Fibroblast of mammary gland (primary cell): ENCODE measurements at regions not wholly inside any gene's neighbourhood (a gene's known extent, or its start where the extent isn't known, plus 50 kb on each side); places are given as distances from the start of the nearest gene placed in this dataset.
A peak's percentile ranks its signal among the peaks of the same experiment; 100 is the strongest.

Source experiments
- DNase-seq: peaks from one replicate; pipeline ENCODE4 v3.0.0-alpha.2; 2010; ENCODE audit warnings: low read depth
- H3K4me3 ChIP-seq: 2 replicates; pipeline ENCODE4 v1.5.1; 2011; ENCODE audit warnings: low read depth, mild to moderate bottlenecking, low read length, moderate library complexity; ENCODE audit not compliant: control insufficient read depth
- CTCF ChIP-seq: conservative IDR thresholded peaks from 2 replicates; pipeline ENCODE4 v1.5.1; 2011; ENCODE audit warnings: low read depth, low read length, inconsistent platforms; ENCODE audit not compliant: control insufficient read depth, insufficient read depth

GRCh38 chr9:79341561-79341960 is 230.2 kb upstream of the TLE4 start:
- no peak overlapping the region for H3K4me3 ChIP-seq
- DNase-seq: no peak
- no peak for TF ChIP-seq CTCF

- DNase-seq: no peak
- H3K4me3 ChIP-seq: no peak overlapping the region
- TF ChIP-seq CTCF: no peak
Observed at GRCh38 chr9:79346350-79347020, 225.3 kb upstream of the TLE4 start.

GRCh38 chr9:79352322-79352721 is 219.4 kb upstream of the TLE4 start:
- no peak for DNase-seq
- no peak for TF ChIP-seq CTCF
- H3K4me3 ChIP-seq: no peak overlapping the region

GRCh38 chr9:79353856-79354520 is 217.8 kb upstream of the TLE4 start:
- no peak overlapping the region for H3K4me3 ChIP-seq
- DNase-seq: peak; percentile 0
- no peak for TF ChIP-seq CTCF

- no peak for DNase-seq
- no peak for TF ChIP-seq CTCF
- H3K4me3 ChIP-seq: no peak overlapping the region
Observed at GRCh38 chr9:79357194-79357593, 214.6 kb upstream of the TLE4 start.

GRCh38 chr9:79357616-79358015 is 214.1 kb upstream of the TLE4 start:
- no peak for TF ChIP-seq CTCF
- no peak for DNase-seq
- H3K4me3 ChIP-seq: no peak overlapping the region
